SU-DHL-6 (cell line): ENCODE measurements at regions not wholly inside any gene's neighbourhood (a gene's known extent, or its start where the extent isn't known, plus 50 kb on each side); places are given as distances from the start of the nearest gene placed in this dataset.

Experiments used
- H2AFZ ChIP-seq: fragments of 200-600 bp; sonication (generic); 2 replicates; pipeline ENCODE4 v1.6.1; 2014; ENCODE audit warnings: low read depth, mild to moderate bottlenecking, moderate library complexity, mixed read lengths, antibody characterized with exemption, low read length; ENCODE audit not compliant: severe bottlenecking
- H3F3A ChIP-seq: fragments of 200-600 bp; shearing (Covaris generic); 2 replicates; pipeline ENCODE4 v1.6.0; 2016; ENCODE audit warnings: antibody characterized with exemption, mild to moderate bottlenecking; ENCODE audit not compliant: insufficient read depth
- H3K27ac ChIP-seq: fragments of 200-600 bp; sonication (generic); 2 replicates; pipeline ENCODE4 v1.5.1; 2016; ENCODE audit warnings: low read depth, mild to moderate bottlenecking, low read length, moderate library complexity, mixed read lengths
- H3K27me3 ChIP-seq: fragments of 200-600 bp; sonication (generic), shearing (Covaris generic); 2 replicates; pipeline ENCODE4 v1.6.0; 2014; ENCODE audit warnings: mild to moderate bottlenecking, low read length
- H3K36me3 ChIP-seq: fragments of 200-600 bp; sonication (generic); 2 replicates; pipeline ENCODE4 v1.6.1; 2014; ENCODE audit warnings: mild to moderate bottlenecking, low read length, mixed read lengths
- H3K4me2 ChIP-seq: fragments of 300-600, 200-600 bp; shearing (Covaris generic), sonication (generic); 2 replicates; pipeline ENCODE4 v1.6.0; 2014; ENCODE audit warnings: low read length, low read depth, mild to moderate bottlenecking; ENCODE audit not compliant: poor library complexity, severe bottlenecking
- H3K4me3 ChIP-seq: fragments of 200-600 bp; sonication (generic); 2 replicates; pipeline ENCODE4 v1.5.1; 2014; ENCODE audit warnings: antibody characterized with exemption, low read length, mild to moderate bottlenecking, mixed read lengths; ENCODE audit not compliant: insufficient read depth, poor library complexity, severe bottlenecking
- H3K79me2 ChIP-seq: fragments of 200-600 bp; sonication (generic); 2 replicates; pipeline ENCODE4 v1.6.1; 2014; ENCODE audit warnings: mild to moderate bottlenecking, low read length, moderate library complexity; ENCODE audit not compliant: insufficient read depth
- H3K9ac ChIP-seq: fragments of 200-600 bp; sonication (generic); 2 replicates; pipeline ENCODE4 v1.7.0; 2014; ENCODE audit warnings: mild to moderate bottlenecking, low read length
- H3K9me2 ChIP-seq: fragments of 200-600 bp; sonication (generic); replicated peaks from 2 replicates; pipeline ENCODE4 v1.6.1; 2014; ENCODE audit warnings: low read length; ENCODE audit not compliant: insufficient read depth
- H3K9me3 ChIP-seq: fragments of 200-600 bp; sonication (generic); 2 replicates; pipeline ENCODE4 v1.6.1; 2014; ENCODE audit warnings: low read length, mixed read lengths; ENCODE audit not compliant: insufficient read depth
- H4K20me1 ChIP-seq: fragments of 200-600 bp; sonication (generic); 2 replicates; pipeline ENCODE4 v1.6.1; 2014; ENCODE audit warnings: low read depth, mild to moderate bottlenecking, antibody characterized with exemption, low read length, moderate library complexity, mixed read lengths
- EZH2phosphoT487 ChIP-seq: fragments of 200-600 bp; sonication (generic), shearing (Covaris generic); conservative IDR thresholded peaks from 2 replicates; pipeline ENCODE4 v1.6.1; 2018; ENCODE audit warnings: mild to moderate bottlenecking, antibody characterized with exemption, low read length, moderate library complexity, mixed read lengths
- TF ChIP-seq, protein P1 (sequence below): fragments of 200-600 bp; sonication (generic); IDR thresholded peaks from one replicate; pipeline ENCODE4 v1.5.1; 2017; ENCODE audit warnings: antibody characterized with exemption, mild to moderate bottlenecking, low read length, moderate library complexity; ENCODE audit not compliant: insufficient read depth, poor library complexity, severe bottlenecking

- Histone ChIP-seq H3K9me3 (no peaks in the 10 kb centered on the region), H3K9me2 (no peaks in the 10 kb centered on the region), H3F3A (no peaks in the 10 kb centered on the region), H3K9ac (no peak overlapping the region), H3K4me3 (no peak overlapping the region), H3K27ac (no peak overlapping the region), H3K36me3 (no peaks in the 10 kb centered on the region), H3K27me3 (no peaks in the 10 kb centered on the region), H3K79me2 (no peaks in the 10 kb centered on the region), H3K4me2 (no peak overlapping the region), H4K20me1 (no peaks in the 10 kb centered on the region), H2AFZ (no peak overlapping the region)
- no peak for TF ChIP-seq EZH2phosphoT487
- TF ChIP-seq, protein P1, sequence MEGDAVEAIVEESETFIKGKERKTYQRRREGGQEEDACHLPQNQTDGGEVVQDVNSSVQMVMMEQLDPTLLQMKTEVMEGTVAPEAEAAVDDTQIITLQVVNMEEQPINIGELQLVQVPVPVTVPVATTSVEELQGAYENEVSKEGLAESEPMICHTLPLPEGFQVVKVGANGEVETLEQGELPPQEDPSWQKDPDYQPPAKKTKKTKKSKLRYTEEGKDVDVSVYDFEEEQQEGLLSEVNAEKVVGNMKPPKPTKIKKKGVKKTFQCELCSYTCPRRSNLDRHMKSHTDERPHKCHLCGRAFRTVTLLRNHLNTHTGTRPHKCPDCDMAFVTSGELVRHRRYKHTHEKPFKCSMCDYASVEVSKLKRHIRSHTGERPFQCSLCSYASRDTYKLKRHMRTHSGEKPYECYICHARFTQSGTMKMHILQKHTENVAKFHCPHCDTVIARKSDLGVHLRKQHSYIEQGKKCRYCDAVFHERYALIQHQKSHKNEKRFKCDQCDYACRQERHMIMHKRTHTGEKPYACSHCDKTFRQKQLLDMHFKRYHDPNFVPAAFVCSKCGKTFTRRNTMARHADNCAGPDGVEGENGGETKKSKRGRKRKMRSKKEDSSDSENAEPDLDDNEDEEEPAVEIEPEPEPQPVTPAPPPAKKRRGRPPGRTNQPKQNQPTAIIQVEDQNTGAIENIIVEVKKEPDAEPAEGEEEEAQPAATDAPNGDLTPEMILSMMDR, result no peak
These were observed 169.1 kb downstream of the IBTK start for GRCh38 chr6:82078286-82078908.

DNA sequence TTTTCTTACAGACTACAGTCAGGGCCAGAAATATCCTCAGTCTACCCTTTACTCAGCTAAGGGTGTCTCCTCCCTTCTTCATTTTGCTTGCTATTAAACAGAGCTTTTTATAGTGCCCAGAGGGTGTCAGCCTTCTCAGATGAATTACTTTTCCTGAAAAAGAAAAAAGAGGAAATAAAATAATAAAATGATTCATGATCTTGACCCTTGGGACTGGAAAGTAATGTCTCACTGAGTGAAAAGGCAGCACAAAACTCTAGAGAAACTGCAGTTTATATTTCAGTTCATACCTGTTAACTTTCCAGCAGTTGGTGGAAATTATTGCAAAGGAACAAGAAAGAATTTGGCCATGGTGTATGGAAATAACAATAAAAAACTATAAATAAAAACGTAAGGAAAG is 170.6 kb downstream of the IBTK start:
- Histone ChIP-seq H3K9ac (no peak overlapping the region), H3K27ac (no peak overlapping the region), H4K20me1 (no peaks in the 10 kb centered on the region), H3K27me3 (no peaks in the 10 kb centered on the region), H3K4me3 (no peak overlapping the region), H3K9me2 (no peaks in the 10 kb centered on the region), H3F3A (no peaks in the 10 kb centered on the region), H3K36me3 (no peaks in the 10 kb centered on the region), H3K4me2 (no peak overlapping the region), H3K9me3 (no peaks in the 10 kb centered on the region), H2AFZ (no peak overlapping the region), H3K79me2 (no peaks in the 10 kb centered on the region)
- TF ChIP-seq EZH2phosphoT487, result no peak

- Histone ChIP-seq H3K27ac (no peak overlapping the region), H3K9me2 (no peaks in the 10 kb centered on the region), H4K20me1 (no peaks in the 10 kb centered on the region), H2AFZ (no peak overlapping the region), H3F3A (no peaks in the 10 kb centered on the region), H3K79me2 (no peaks in the 10 kb centered on the region), H3K9ac (no peak overlapping the region), H3K9me3 (no peaks in the 10 kb centered on the region), H3K4me2 (no peak overlapping the region), H3K27me3 (no peaks in the 10 kb centered on the region), H3K4me3 (no peak overlapping the region), H3K36me3 (no peaks in the 10 kb centered on the region)
- TF ChIP-seq, protein P1, result no peak
- no peak for TF ChIP-seq EZH2phosphoT487
These were observed 173.0 kb downstream of the IBTK start for GRCh38 chr6:82074556-82074955.

- H3K9me2 ChIP-seq, result no peaks in the 10 kb centered on the region
- no peak overlapping the region for H3K4me2 ChIP-seq
- no peak overlapping the region for H3K9ac ChIP-seq
- no peaks in the 10 kb centered on the region for H3K9me3 ChIP-seq
- no peaks in the 10 kb centered on the region for H3K36me3 ChIP-seq
- no peaks in the 10 kb centered on the region for H4K20me1 ChIP-seq
- H3K27ac ChIP-seq, result no peak overlapping the region
- no peak for TF ChIP-seq EZH2phosphoT487
- TF ChIP-seq, protein P1, result no peak
- H3K27me3 ChIP-seq, result no peaks in the 10 kb centered on the region
- H3K79me2 ChIP-seq, result no peaks in the 10 kb centered on the region
- H2AFZ ChIP-seq, result no peak overlapping the region
- H3K4me3 ChIP-seq, result no peak overlapping the region
- no peaks in the 10 kb centered on the region for H3F3A ChIP-seq
These were observed 174.1 kb downstream of the IBTK start for GRCh38 chr6:82073484-82073883.
